Keratinocyte (primary cell): ENCODE measurements at regions not wholly inside any gene's neighbourhood (a gene's known extent, or its start where the extent isn't known, plus 50 kb on each side); places are given as distances from the start of the nearest gene placed in this dataset.

Experiments used
- CTCF ChIP-seq, 3 experiments: IDR thresholded peaks in 1 of 3; conservative IDR thresholded peaks in 1 of 3; optimal IDR thresholded peaks in 1 of 3; 2 replicates in 2 of 3; 3 replicates in 1 of 3; pipeline versions ENCODE3 to v1.5.1; 2011; ENCODE audit warnings: low read length in 3 of 3, mild to moderate bottlenecking in 3 of 3, moderate library complexity in 2 of 3, control low read depth in 1 of 3, inconsistent platforms in 1 of 3; ENCODE audit not compliant: insufficient read depth in 2 of 3; ENCODE audit errors: extremely low read depth in 1 of 3
- EZH2 ChIP-seq: IDR thresholded peaks from one replicate; pipeline ENCODE4 v1.6.1; 2012; ENCODE audit warnings: inconsistent platforms, mild to moderate bottlenecking, low read length, moderate library complexity

DNA sequence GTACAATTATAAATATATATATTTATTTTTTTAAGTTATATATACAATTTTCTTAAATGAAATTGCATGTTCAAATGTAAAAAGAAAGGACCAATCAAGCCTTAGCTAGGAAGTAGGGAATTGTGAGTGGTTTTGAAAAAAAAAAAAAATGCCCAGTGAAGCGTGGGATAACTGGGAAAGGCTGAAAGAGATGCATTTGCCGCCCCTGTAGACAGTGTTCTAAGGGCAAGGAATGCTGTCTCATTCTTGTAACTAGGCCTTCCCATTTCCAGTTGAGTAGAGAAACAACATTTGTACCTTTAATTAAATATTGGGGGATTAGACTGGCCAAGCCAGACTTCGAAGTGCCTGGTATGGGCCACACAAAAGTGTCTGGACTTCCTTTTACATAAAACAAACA, 430.1 kb upstream of the SLC35B3 start:
- TF ChIP-seq CTCF (optimal IDR thresholded peaks at IDR 0.05 in 1 of 3, IDR thresholded peaks at IDR 0.05 in 1 of 3, conservative IDR thresholded peaks at IDR 0.05 in 1 of 3; ENCODE audit: extremely low read depth in 1 of 3, insufficient read depth in 2 of 3, low read length in 3 of 3) (no peak), EZH2 (no peak)
